Sigmoid colon (tissue), 4 donors: ENCODE measurements at regions not wholly inside any gene's neighbourhood (a gene's known extent, or its start where the extent isn't known, plus 50 kb on each side); places are given as distances from the start of the nearest gene placed in this dataset.

Source experiments
- EP300 ChIP-seq, 4 donors: sonication (generic); formaldehyde crosslinking; IDR thresholded peaks; one replicate each; pipeline ENCODE4 v1.6.1; 2017; ENCODE audit warnings: antibody characterized with exemption in 4 of 4
- TF ChIP-seq, protein P1 (sequence below), 4 experiments: fragments of 450-650 bp in 3 of 4; fragments of 200-600 bp in 1 of 4; IDR thresholded peaks; one replicate each; pipeline ENCODE4 v1.5.1; 2016 to 2019; ENCODE audit warnings: antibody characterized with exemption in 4 of 4, mild to moderate bottlenecking in 3 of 4, moderate library complexity in 2 of 4

- no peak for TF ChIP-seq EP300 (IDR thresholded peaks at IDR 0.05)
- TF ChIP-seq, protein P1, sequence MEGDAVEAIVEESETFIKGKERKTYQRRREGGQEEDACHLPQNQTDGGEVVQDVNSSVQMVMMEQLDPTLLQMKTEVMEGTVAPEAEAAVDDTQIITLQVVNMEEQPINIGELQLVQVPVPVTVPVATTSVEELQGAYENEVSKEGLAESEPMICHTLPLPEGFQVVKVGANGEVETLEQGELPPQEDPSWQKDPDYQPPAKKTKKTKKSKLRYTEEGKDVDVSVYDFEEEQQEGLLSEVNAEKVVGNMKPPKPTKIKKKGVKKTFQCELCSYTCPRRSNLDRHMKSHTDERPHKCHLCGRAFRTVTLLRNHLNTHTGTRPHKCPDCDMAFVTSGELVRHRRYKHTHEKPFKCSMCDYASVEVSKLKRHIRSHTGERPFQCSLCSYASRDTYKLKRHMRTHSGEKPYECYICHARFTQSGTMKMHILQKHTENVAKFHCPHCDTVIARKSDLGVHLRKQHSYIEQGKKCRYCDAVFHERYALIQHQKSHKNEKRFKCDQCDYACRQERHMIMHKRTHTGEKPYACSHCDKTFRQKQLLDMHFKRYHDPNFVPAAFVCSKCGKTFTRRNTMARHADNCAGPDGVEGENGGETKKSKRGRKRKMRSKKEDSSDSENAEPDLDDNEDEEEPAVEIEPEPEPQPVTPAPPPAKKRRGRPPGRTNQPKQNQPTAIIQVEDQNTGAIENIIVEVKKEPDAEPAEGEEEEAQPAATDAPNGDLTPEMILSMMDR (IDR thresholded peaks at IDR 0.05), result no peak
Observed at GRCh38 chr1:22330092-22330759, 121.4 kb upstream of the ZBTB40 start.
